HT-29 (cell line): ENCODE measurements at regions not wholly inside any gene's neighbourhood (a gene's known extent, or its start where the extent isn't known, plus 50 kb on each side); places are given as distances from the start of the nearest gene placed in this dataset.
A peak's percentile ranks its signal among the peaks of the same experiment; 100 is the strongest.

Source experiments
- DNase-seq: peaks from one replicate; pipeline ENCODE4 v3.0.0-alpha.2; 2015; ENCODE audit warnings: low spot score

DNA sequence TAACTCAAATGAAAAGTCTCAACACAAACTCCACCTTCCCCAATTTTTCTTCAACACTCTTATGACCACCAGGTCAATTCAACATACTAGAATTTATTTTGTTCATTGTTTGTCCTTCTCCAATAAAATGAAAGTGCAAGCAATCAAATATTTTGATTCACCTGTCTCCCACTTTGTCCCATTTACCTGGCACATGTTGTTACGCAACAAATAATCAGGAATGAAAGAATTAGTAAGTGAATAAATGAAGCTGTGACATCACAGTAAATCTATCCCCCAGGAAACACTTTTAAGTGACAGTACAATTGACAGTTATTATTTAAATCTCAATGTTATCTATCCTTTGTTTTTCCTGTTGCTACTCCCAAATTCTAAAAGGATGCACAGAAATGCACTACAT is 393.7 kb upstream of the OPRM1 start:
- no peak for DNase-seq

DNA sequence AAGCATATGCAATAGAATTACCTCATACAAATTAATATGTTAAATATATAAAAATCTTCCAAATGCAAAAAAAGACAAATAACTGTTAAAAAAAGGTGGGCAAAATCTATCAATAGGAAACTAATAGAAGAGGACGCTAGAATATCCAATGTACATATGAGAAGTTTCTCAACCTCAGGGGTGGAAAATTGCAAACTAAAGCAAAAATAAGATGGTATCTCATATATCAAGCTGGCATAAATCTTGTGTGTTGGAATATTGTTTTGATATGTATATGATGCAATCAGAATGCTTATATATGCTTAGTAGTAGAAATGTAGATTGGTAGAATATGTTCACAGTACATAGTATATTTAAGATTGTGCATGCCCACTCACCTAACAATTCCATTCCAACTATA is 395.0 kb upstream of the OPRM1 start:
- no peak for DNase-seq

DNA sequence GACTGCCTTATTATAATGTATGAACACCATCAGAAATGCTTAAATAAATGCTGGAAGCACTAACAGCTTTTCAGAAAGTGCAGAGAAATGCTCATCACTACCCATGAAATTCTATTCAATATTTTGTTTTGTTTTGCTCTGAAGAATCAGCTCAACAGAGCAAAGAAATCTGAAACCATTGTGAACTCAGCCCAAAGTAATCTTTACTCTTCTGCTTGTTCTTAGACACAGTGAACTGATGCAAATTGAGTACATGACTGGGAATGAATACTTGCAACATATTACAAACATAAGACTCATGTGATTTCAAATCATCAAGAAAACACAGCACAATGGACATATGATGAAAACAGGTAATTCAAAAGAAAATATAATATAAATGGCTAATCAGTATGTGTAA is 404.6 kb upstream of the OPRM1 start:
- DNase-seq, result no peak

DNA sequence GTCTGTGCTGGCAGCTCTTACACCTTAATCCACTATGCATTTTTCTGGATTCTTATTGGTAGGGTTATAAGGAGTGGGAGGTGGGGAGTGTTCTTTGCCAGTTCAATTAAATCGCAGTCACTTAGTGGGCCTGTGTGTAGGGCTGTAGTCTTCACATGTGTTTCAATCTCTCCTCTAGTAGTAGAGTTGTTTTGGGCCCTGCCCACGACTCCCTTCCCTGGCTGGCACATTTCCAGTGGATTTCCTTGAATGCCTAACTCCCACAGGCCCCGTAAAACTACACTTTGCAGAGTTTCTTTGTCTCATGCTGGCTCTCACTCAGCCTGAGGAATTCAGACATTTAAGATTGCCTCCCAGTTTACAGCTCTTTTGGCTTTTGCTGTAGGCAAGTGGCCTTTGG is 414.0 kb upstream of the OPRM1 start:
- peak; percentile 38 for DNase-seq

DNA sequence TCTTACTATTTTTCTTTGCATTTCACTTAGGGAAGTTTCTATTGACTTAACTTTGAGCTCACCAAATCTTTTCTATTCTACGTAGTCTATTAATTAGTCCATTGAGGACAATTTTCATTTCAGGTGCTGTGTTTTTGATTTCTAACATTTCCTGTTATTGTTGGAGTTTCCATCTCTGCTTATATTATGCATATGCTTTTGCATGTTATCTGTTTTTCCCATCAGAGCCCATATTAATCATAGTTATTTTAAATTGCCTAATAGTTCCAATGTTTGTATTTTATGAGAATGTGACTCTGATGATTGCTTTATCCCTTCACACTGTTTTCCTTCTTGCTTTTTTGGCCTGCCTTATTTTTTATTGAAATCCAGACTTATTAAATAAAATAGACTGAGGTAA is 414.5 kb upstream of the OPRM1 start:
- DNase-seq, result no peak

DNA sequence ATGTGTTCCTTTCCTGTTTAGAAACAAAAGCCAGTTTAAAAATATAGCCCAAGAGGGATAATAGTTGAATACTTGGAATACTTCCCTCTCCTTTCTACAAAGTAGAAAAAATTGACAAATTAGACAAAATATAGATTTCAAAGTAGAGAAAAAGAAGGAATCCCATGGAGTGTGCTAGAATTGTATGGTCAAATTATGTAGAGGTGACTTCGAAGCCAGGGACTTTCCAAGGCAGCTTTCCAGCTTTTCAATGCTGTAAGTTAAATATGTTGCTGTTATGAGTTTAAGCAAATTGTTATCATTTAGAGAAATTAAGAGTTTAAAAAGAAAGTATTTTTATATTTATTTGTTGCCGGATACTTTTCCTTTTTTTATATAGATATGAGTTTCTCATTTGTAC is 415.5 kb upstream of the OPRM1 start:
- DNase-seq, result no peak

DNA sequence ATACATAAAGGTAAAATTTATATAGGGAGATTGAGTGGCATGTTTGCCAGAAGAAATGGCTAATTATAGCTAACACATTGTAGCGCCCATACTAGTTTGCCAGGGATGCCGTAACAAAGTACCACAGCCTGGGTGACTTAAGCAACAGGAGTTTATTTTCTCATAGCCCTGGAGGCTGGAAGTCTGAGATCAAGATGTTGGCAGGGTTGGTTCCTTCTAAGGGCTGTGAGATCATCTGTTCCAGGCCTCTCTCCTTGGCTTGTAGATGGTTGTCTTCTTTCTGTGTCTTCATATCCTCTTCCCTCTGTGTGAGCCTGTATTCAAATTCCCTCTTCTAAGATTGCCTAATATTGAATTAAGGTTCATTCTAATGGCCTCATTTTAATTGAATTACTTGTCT is 417.5 kb upstream of the OPRM1 start:
- DNase-seq, result no peak

DNA sequence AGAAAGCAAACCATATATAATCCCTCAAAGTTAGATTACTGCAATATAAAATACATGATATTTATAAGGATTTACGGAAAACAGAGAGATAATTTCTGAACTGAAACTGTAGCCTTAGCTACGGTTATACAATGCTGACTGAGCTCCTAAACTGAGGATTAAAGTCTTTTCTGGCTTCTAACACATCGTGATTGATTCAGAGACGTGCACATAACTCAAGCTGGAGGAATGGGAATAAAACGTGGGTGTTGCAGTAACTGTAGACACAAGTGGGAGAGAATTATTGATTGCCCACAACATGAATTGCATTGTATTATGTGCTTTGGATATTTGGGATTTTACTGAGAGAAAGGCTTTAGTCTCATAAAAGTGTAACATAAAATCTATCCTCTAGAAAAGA is 418.0 kb upstream of the OPRM1 start:
- DNase-seq, result no peak

DNA sequence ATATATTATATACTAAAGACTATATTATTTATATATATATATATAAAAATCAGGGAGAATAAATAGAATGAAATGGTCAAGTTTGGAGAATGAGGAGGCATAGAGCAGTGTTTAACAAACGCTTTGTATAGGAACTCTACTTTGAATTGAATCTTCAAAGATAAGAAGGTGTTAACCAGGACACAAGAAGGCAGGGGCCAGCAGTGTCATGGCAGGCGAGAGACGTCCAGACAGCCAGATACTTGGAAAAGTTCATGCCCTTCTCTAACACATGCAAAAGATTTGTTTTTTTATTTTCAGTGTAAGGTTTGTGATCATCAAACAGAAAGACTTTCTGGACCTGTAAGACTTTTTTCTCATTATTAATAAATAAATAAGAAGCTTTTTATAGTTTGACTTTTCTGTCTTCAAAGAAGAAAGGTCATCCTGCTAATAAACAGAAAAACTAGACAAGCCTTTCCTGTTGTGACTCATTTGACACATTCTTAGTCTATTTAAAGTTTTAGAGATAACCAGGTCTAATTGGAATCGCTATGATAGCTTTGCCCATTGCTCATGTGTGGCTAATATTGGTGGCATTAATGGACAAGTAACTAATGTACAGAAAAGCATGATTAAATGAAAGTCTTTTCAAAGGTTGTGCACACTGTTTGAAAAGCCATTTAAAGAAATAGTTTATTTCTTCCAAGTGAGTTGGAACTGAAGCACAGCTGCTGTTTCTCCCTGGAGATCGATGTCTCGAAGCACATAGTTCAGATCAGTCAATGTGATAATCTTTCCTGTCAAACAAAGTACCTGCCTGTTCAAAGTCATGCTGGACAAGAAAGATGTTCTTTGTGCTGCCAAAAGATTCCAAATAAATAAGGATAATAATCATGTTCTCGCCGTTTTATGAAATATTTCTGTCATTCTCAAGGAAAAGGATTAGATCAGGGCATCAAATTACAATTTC is 420.4 kb upstream of the OPRM1 start:
- peak; percentile 34 for DNase-seq

DNA sequence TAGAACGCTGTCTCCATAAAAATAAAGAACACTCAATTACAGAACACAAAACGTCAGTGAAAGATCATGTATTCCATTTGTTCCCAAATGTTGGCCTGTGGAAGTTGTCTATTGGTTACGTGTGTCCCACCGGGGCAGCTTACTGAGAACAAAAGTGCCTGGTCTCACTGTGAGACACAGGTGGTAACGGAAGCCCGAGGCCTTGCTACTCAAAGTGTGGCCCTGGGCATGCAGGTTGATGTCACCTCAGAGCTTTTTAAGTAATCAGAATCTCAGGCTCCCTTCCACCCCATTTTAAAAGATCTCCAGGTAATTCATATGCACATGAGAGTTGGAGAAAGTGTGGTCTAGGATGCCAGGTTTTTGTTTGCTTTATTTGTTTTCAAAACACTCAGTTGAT is 422.5 kb upstream of the OPRM1 start:
- DNase-seq, result no peak

DNA sequence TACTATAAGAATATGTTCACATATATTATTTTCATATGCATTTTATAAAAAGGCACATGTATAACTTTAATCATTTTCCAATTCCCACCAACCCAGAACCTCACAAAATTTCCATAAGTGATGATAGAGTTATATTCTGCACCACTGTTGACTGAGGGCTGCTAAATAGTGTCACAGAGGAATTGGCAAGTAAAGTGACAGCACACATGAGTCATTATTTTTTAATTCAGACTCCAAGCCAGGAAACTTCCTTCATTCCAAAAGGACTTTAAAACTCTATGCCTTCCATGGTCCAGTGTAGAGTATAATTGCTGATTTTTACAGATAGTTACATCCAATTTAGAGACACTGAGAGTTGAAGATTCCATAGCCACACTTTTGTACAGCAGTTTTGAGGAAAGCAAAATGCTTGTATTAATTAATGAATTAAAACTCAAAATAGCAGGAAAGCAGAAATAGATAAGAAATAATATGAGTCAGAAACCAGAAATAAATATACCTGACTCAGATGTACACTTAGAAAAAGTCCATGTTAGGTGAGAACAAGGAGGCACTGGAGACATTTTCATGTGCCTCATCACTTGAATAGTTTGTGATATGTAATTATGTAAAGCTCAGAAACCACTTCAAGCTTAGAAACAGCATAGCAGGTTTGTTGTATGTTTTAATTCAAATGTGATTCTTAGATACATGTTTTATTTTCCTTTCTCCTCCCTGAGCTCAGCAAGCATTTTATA is 425.2 kb upstream of the OPRM1 start:
- no peak for DNase-seq

DNA sequence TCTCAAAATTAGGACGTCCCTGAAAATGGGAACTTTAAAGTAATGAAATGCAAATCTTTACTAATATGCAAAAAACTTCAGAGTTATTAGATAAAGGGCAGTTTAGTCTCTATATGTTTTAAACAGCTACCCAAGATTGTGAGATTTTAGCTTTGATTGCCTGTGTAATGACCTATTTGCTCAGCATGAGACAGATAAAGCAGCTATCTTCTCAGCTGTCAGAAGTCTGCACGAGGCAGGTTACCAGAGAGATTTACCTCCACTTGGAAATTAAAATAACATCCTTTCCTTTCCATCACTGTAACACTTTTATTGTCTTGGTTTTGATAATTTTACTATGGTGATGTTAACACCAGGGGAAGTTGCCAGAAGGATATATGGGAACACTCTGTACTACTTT is 436.6 kb upstream of the OPRM1 start:
- no peak for DNase-seq

DNA sequence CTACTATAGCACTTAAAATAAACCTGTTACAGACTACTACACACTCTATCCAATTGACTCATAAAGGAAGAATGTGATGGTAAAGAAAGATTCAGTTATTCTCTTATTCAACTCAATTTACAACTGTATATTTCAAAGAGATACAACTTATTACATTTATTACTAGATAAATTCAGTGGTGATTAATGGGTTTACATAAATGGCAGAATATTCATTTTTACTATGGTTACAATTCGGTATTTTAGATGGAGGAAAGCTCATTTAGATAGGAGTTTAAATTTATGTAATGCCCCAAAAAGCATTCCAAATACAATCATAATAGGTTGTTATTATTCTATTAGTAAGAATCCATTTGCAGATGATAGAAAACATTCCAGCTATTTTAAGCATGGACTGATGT is 439.1 kb upstream of the OPRM1 start:
- DNase-seq, result no peak

DNA sequence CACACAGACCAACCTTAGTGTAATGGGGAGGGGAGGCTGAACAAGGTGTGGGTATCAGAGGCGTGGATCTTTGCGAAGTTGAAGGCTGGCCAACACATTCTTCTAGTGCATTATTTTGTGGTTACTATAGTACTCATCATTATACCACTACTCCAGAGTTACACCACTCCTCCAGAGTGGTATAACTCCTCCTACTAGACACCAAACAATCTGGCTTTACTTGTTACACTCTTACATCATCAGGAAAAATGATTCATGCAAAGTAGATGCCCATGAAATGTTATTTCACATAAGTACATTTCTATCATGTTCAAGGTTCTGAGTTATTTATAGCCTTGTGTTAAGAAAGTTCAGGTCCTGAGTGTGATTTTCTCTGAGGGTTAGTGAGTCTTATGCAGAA is 443.1 kb upstream of the OPRM1 start:
- DNase-seq, result no peak

DNA sequence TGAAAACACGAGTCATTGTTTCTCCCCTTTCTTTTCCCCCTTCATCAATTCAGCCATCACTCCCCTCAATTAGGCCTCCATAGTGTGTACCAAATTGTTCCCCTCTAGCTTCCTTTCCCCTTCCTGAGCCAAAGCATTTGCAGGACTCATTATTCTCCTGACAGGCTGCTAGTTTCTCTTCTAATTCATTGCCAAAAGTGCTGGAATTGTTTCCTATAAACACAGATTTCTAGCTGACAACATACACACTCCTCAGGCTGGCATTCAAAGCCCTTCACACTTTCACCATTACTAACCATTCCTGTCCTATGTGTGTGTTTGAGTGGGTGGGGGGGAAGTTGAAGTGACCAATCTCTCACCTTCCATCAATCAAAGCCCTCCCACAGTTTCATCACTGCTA is 444.2 kb upstream of the OPRM1 start:
- DNase-seq, result no peak

DNA sequence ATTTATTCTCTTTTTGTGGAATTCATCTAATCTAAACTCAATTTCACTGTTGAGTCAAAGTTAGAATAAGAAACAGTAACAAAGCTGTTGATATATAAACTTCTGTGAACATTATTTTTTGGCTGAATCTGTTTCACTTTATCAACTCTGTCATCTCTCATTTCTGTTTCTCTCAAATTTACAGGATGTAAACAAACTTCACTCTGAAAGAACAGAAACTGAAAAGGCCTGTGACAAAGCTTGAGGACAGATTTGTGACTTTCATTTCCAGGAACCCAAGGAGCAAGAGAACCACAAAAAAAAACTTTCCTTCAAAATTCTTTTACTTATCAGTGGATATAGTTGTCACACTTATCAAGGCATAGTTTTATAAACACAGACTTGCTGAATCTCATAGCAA is 447.9 kb upstream of the OPRM1 start:
- DNase-seq, result no peak

DNA sequence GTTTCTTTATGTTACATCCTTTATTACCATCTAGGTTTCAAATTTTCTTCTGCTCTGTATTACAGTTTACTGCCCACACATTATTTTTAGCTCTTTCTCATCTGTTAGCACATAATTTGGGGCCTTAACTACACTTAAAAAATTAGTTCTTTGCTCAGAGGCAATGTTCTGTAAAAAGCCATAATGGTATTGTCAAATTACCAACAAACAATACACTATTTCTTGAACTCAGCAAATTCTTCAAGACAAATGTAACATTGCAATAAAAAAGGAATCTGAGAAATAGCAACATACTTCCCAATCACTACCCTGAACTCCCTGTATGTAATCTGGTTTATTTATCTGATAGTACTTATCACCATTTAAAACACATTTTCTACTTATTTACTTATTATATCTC is 448.6 kb upstream of the OPRM1 start:
- no peak for DNase-seq

DNA sequence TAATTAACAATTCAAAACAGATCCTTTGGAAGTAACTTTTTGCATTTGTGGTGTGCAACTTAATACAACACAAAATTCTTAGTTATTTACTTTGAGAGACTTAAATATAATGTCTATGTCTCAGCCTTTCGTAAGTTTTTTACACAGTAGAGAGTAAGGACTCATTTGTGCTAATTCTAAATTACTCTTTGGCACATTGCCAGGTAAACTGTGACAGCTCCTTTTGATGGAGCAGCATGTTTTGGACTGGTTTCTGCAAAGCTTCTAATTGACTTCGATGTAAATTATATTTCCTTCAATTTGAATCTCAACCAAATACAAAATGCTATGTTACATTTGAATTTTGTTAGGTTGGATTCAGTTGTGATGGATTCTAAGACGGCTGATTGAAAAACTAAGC is 450.7 kb upstream of the OPRM1 start:
- no peak for DNase-seq

DNA sequence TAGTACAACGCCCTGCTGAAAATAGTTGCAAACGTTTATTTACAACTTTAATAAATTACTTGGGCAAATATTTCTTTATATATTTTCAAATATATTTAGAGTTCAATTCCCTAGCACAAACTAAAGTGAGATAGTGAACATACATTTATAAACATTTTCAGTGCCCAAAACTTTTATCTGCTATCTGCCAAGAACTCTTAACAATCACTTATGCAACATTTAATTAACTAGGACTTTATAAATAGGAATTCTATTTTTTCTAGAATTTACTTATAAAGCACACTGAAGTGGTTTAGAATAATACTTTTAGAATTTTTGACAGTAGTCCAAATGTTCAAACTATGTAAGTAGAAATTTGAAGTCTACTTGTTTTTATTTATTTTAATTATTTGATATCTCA is 452.6 kb upstream of the RGS17 start:
- DNase-seq, result no peak

DNA sequence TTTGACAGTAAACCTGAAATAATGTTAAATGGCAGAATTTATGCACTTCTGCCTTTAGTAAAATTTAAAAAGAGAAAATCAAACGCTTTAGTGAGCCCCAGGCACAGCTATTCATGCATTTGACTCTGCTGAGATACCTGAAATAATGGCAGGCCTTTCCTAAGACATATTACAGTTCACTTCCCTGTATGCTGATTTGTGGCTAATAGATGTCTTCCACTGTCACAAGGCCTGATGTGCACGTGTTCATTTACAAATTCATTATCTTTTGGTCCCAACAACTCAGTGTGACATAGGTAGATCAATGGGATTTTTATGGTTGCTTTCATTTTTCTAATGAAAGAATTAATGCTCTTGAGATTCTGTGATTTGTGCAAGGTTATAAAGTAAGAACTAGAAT is 449.7 kb upstream of the RGS17 start:
- no peak for DNase-seq

DNA sequence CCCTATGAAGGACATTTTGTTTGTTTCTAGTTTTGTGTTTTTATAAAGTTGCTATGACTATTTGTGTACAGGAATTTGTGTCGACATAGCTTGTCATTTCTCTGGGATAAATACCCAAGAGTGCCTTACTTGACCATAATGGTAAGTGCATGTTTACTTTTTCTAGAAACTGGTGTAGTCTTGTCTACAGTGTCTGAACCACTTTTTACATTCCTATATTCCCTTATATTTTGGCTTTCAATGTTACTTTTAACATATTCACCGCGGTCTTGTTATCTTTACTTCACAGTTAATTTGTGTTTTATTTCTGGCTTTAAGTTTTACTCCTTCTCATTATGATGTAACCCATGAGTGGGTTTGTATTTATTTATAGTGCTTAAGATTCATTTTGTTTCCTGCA is 444.4 kb upstream of the RGS17 start:
- no peak for DNase-seq

DNA sequence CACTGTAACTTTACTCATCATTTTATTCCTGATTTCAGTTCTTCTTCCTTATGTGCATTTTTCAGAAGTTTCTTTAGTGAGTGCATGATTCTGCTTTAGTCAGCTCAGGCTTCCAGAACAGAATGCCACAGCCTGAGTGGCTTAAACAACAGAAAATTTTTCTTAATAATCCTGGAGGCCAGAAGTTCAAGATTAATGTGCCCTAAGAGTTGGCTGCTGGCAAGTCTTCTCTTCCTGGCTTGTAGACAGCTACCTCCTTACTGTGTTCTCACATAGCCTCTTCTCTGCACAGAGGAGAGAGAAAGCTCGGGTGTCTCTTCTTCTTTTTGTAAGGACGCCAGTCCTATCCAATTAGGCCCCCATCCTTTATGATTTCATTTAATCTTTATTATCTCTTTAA is 443.1 kb upstream of the RGS17 start:
- no peak for DNase-seq

DNA sequence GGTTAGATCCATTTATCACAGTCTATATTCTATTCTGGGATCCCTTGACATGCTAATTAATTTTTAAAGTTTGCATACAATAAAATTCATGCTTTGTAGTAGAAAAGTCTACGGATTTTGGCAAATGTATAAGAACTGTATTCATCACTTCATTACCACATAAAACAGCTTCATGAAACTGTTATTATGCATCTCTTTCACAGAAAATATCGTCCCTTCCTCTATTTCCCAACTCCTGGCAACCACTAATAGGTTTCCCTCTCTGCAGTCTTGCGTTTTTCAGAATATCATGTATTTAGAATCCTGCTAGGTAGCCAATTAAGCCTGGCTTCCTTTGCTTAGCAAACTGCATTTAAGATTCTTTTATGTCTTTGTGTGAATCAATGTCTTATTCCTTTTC is 441.3 kb upstream of the RGS17 start:
- DNase-seq, result no peak
